ENCODE measurements at regions not wholly inside any gene's neighbourhood (a gene's known extent, or its start where the extent isn't known, plus 50 kb on each side); places are given as distances from the start of the nearest gene placed in this dataset.
"Not testable (repeated sequence)": the region's sequence is repeated elsewhere in the genome, so short reads cannot be mapped to it uniquely, and the experiment has no call there.

- no peak for DNase-seq
Observed at GRCh38 chr2:17184512-17184911, 333.7 kb downstream of the RAD51AP2 start.

- no peak for DNase-seq
Observed at GRCh38 chr2:17182399-17182798, 335.8 kb downstream of the RAD51AP2 start.

GRCh38 chr2:17181051-17181752 is 337.0 kb downstream of the RAD51AP2 start:
- no peak for DNase-seq

GRCh38 chr2:17179145-17179808 is 339.0 kb downstream of the RAD51AP2 start:
- DNase-seq = no peak

GRCh38 chr2:17177088-17177487 is 341.2 kb downstream of the RAD51AP2 start:
- no peak for DNase-seq

GRCh38 chr2:17171446-17172049 is 346.7 kb downstream of the RAD51AP2 start:
- DNase-seq = no peak

DNA sequence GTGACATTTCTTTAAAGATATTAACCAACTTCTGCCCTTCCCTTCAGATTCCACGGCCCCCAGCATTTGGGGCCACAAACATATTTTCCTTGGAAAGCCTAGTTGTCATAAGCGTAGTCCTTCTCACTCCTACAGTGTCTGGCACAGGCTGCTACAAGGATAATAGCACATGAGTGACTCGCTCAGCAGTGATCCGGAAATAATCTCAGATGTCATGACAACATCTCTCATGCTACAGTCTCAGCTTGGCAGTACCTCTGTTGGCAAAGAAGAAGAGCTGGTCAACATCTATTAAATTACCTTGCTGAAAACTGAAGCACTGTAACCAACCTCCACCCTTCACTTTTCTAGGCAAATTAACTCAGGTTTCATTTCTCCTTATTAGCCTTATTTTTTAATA is 351.7 kb downstream of the RAD51AP2 start:
- no peak for DNase-seq

- no peak for DNase-seq
Observed at GRCh38 chr2:17164550-17164949, 353.7 kb downstream of the RAD51AP2 start.

- no peak for DNase-seq
Observed at GRCh38 chr2:17163638-17164037, 354.6 kb downstream of the RAD51AP2 start.

DNA sequence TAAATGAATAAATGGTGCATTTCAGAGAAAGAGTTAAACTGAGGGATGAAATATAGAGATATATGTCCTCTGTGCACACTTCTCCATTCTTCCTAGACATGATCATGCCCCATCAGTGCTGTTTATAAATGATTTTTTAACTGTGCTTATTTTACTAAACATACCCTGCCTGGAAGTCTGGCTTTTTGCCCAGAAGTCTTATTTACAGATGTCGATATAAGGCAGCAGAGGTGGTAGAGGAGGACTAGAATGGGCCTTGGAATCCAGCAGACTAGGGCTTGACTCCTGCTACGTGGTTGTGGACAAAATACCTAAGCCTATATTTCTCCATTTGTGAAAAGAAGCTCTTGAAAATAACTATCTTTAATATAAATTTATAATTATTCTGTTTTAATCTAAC is 355.5 kb downstream of the RAD51AP2 start:
- no peak for DNase-seq

DNA sequence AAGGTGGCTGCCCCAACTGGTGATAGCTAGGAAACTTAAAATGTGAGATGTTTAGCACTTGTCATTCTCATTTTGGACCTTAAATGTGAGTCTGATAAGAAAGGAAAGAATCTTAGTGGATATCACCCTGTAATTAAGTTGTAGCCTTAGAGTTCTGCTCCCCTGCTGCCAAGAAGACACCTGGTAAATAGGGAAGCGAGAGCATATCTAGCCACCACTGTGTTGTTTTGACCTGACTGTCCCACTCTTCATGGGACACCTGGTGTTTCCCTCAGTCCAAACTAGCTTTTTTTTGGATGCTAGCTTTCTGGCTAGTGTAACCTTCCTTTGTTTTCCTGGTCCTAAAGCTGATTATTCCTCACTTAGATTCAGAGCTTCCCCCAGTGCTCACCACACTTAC is 357.6 kb downstream of the RAD51AP2 start:
- no peak for DNase-seq

- DNase-seq = no peak
Observed at GRCh38 chr2:17156086-17156485, 362.2 kb downstream of the RAD51AP2 start.

GRCh38 chr2:17149945-17150344 is 368.3 kb downstream of the RAD51AP2 start:
- DNase-seq = no peak

GRCh38 chr2:17148407-17149145 is 369.7 kb downstream of the RAD51AP2 start:
- DNase-seq = no peak

DNA sequence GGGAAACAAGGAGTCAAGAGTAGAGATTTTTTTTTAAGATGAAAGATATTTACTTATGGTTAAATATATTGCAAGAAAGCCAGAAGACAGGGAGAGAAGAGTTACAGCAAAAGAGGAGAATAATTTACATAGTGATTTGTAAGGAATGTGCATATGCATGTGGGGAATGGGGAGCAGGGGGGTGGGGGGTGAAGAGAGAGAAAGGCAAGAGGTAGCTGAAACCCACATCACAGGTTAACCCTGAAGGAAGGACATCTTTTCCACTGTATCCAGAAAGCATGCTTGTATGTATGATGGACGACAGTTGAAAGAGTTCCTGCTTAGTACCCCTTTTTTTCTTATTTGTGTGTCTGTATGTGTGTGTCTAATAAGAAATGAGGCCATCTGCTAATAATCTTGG is 371.9 kb downstream of the RAD51AP2 start:
- no peak for DNase-seq

GRCh38 chr2:17136877-17137276 is 381.4 kb downstream of the RAD51AP2 start:
- DNase-seq = no peak

- DNase-seq = no peak
Observed at GRCh38 chr2:17136231-17136630, 382.0 kb downstream of the RAD51AP2 start.

- no peak for DNase-seq
Observed at GRCh38 chr2:17135619-17136018, 382.6 kb downstream of the RAD51AP2 start.

DNA sequence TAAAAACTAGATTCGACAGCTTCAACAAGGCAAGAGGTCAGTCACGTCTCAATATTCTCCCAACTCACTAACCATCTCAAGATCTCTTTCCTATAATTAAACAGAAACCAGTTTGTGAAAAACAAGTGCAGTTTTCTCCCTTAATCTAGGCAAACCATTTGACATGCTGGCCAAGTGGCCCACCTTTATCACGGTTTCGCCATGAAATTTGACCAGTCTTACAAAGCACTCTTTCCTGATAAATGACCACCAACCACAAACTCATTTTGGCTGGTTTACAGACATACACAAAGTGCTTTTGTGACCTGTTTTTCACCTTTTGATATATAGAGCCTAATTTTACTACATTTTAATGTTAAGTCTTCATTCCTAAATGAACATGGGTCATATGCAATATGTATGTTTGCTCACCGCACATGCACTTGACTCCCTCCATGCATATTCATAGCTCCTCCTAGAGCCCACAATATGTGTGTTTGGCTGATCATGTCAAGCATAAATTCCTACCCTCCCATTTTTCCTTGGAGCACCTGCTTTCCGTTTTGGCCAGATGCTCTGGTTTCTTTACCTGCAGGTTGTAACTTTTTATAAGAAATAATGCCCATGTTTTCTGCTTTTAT is 385.1 kb downstream of the RAD51AP2 start:
- no peak for DNase-seq

DNA sequence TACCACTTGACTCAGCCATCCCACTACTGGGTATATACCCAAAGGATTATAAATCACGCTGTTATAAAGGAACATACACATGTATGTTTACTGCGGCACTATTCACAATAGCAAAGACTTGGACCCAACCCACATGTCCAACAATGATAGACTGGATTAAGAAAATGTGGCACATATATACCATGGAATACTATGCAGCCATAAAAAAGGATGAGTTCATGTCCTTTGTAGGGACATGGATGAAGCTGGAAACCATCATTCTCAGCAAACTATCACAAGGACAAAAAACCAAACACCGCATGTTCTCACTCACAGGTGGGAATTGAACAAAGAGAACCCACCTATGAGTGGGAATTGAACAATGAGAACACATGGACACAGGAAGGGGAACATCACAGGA is 387.6 kb downstream of the RAD51AP2 start:
- DNase-seq = not testable (repeated sequence)

- DNase-seq = no peak
Observed at GRCh38 chr2:17125989-17126620, 392.1 kb downstream of the RAD51AP2 start.

DNA sequence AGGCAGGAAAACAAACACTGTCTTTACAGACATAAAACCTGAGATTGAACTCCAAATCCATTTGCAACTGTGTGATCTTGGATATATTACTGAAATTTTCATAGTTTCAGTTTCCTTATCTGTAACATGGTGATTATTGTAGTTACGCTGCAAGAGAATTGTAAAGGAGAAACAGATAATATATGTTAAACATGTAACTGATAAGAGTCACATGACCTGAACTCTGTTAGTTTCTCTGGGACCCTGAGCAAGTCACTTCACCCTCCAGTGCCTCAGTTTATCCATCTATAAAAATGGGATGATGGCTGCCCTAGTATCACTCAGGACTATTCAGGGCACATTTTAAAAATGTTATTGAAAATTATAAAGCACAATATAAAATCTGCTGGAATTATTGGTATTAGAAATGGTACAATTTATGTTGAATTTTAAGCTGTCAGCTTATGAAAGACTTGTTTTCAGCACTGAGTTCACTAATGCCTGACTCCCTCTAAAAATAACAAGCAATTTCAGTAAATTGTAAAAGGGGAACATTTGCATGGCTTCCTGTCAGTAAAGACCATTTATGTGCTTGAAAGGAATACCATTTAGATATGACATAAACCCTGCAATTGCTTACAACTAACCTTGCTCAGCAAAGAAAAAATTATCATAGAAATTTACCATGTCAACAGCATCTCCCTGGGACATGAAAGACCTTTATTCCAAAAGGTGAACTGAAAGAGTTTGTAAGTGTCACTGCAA is 393.5 kb downstream of the RAD51AP2 start:
- no peak for DNase-seq
